ENCODE measurements at regions not wholly inside any gene's neighbourhood (a gene's known extent, or its start where the extent isn't known, plus 50 kb on each side); places are given as distances from the start of the nearest gene placed in this dataset.

GRCh38 chr5:135208903-135209721 is 175.1 kb upstream of the PITX1 start:
- ChIA-PET RAD21 (ENCODE audit: unreplicated experiment) (no interaction called here), POLR2A (no interaction called here), SMC1A (ENCODE audit: uncharacterized antibody, unreplicated experiment) (no interaction called here), CTCF (no interaction called here)
- H3K79me2 ChIP-seq (ENCODE audit: control insufficient read depth, insufficient read depth, low read length): no peaks in the 10 kb centered on the region
- no peaks in the 10 kb centered on the region for H4K20me1 ChIP-seq (ENCODE audit: control insufficient read depth, insufficient read depth)
- FAIRE-seq: no peak
- no peak overlapping the region for H3K27ac ChIP-seq (ENCODE audit: control insufficient read depth, insufficient read depth)
- WGBS (ENCODE audit: insufficient coverage, insufficient replicate concordance, low lambda C conversion rate, missing lambda C conversion rate): 23% methylated on average over 11 of the region's 11 CpGs
- intact Hi-C loops (cut with micrococcal nuclease; ENCODE audit: unreplicated experiment) (no loop called here), in situ Hi-C loops (cut with MboI) (no loop called here)
- H2AFZ ChIP-seq (ENCODE audit: control insufficient read depth, low read depth, low read length): no peak overlapping the region
- DNase-seq (ENCODE audit: low read depth, low spot score): no peak
- no peak overlapping the region for H3K4me2 ChIP-seq (ENCODE audit: control insufficient read depth, insufficient read depth)
- H3K9me3 ChIP-seq (replicated peaks; ENCODE audit: control insufficient read depth, insufficient read depth, low read length): no peaks in the 10 kb centered on the region
- no peaks in the 10 kb centered on the region for H3K36me3 ChIP-seq (ENCODE audit: control insufficient read depth in 2 of 2, insufficient read depth in 2 of 2, low read length in 1 of 2)
- no peak overlapping the region for H3K4me3 ChIP-seq
- H3K9ac ChIP-seq (ENCODE audit: control insufficient read depth, insufficient read depth, low read length): no peak overlapping the region
- ATAC-seq: no peak
- H3K4me1 ChIP-seq (ENCODE audit: control insufficient read depth, insufficient read depth, low read length): no peaks in the 10 kb centered on the region
- peaks cover 5 to 7% of the 10 kb centered on the region in 2 experiments; a peak in 3 of 4 replicates for H3K27me3 ChIP-seq (replicated peaks in 1 of 2; ENCODE audit: control insufficient read depth in 2 of 2, insufficient read depth in 2 of 2, low read length in 1 of 2)
- no TSS peak for BruUV-seq (replicated peaks)
- TF ChIP-seq BCL3 (IDR thresholded peaks at IDR 0.05; ENCODE audit: borderline replicate concordance, insufficient read depth, low read depth, low read length, poor library complexity, severe bottlenecking) (no peak), TCF7 (IDR thresholded peaks at IDR 0.05; ENCODE audit: borderline replicate concordance) (no peak), ZSCAN29 (IDR thresholded peaks at IDR 0.05) (no peak), PKNOX1 (IDR thresholded peaks at IDR 0.05) (no peak), ATF7 (IDR thresholded peaks at IDR 0.05; ENCODE audit: low read depth) (no peak), NR2C1 (IDR thresholded peaks at IDR 0.05) (no peak), ZNF687 (IDR thresholded peaks at IDR 0.05) (no peak), CEBPB (IDR thresholded peaks at IDR 0.05; ENCODE audit: borderline replicate concordance in 1 of 2, low read depth in 2 of 2, low read length in 2 of 2) (no peak), NFYB (IDR thresholded peaks at IDR 0.05; ENCODE audit: insufficient read depth, low read depth, low read length) (no peak), CREB1 (IDR thresholded peaks at IDR 0.05; ENCODE audit: low read depth) (no peak), GABPA (IDR thresholded peaks at IDR 0.05; ENCODE audit: low read depth) (no peak), SUZ12 (IDR thresholded peaks at IDR 0.05; ENCODE audit: unreplicated experiment) (no peak), ZNF384 (IDR thresholded peaks at IDR 0.05; ENCODE audit: borderline replicate concordance, low read depth, low read length) (no peak), MXI1 (IDR thresholded peaks at IDR 0.05; ENCODE audit: low read depth, low read length) (no peak), POLR2A (IDR thresholded peaks at IDR 0.05; ENCODE audit: low read depth, low read length) (no peak), RCOR1 (conservative IDR thresholded peaks at IDR 0.05; ENCODE audit: low read depth, low read length) (no peak)
